Loucy (cell line): ENCODE measurements at regions not wholly inside any gene's neighbourhood (a gene's known extent, or its start where the extent isn't known, plus 50 kb on each side); places are given as distances from the start of the nearest gene placed in this dataset.

Source experiments
- H2AFZ ChIP-seq: fragments of 200-600 bp; sonication (generic); 2 replicates; pipeline ENCODE4 v1.6.0; 2016; ENCODE audit warnings: antibody characterized with exemption, mild to moderate bottlenecking, low read length, moderate library complexity
- H3F3A ChIP-seq: fragments of 200-600 bp; 2 replicates; pipeline ENCODE4 v1.6.0; 2016; ENCODE audit warnings: antibody characterized with exemption, low read depth, mild to moderate bottlenecking
- H3K27me3 ChIP-seq: fragments of 200-600 bp; sonication (generic); 2 replicates; pipeline ENCODE4 v1.6.1; 2014; ENCODE audit warnings: low read length, mild to moderate bottlenecking; ENCODE audit not compliant: insufficient read depth, poor library complexity, severe bottlenecking
- H3K36me3 ChIP-seq: fragments of 200-600 bp; sonication (generic); 2 replicates; pipeline ENCODE4 v1.6.1; 2016; ENCODE audit warnings: low read length; ENCODE audit not compliant: insufficient read depth
- H3K4me1 ChIP-seq: fragments of 200-600 bp; sonication (generic); 2 replicates; pipeline ENCODE4 v1.5.1; 2014; ENCODE audit warnings: low read length, mild to moderate bottlenecking; ENCODE audit not compliant: insufficient read depth, poor library complexity, severe bottlenecking
- H3K4me2 ChIP-seq: fragments of 200-600 bp; sonication (generic); 2 replicates; pipeline ENCODE4 v1.6.0; 2014; ENCODE audit warnings: antibody characterized with exemption, low read length, low read depth, mild to moderate bottlenecking; ENCODE audit not compliant: poor library complexity, severe bottlenecking
- H3K4me3 ChIP-seq: fragments of 200-600 bp; sonication (generic); 2 replicates; pipeline ENCODE4 v1.5.1; 2014; ENCODE audit warnings: low read length, mild to moderate bottlenecking, mixed read lengths; ENCODE audit not compliant: poor library complexity, severe bottlenecking
- H3K79me2 ChIP-seq: fragments of 200-600 bp; sonication (generic); 2 replicates; pipeline ENCODE4 v1.6.1; 2014; ENCODE audit warnings: low read length; ENCODE audit not compliant: insufficient read depth
- H3K9ac ChIP-seq: fragments of 200-600 bp; sonication (generic); 2 replicates; pipeline ENCODE4 v1.6.0; 2014; ENCODE audit warnings: mild to moderate bottlenecking, low read depth, low read length, moderate library complexity; ENCODE audit not compliant: poor library complexity, severe bottlenecking
- H3K9me2 ChIP-seq: fragments of 200-600 bp; sonication (generic); replicated peaks from 2 replicates; pipeline ENCODE4 v1.6.1; 2016; ENCODE audit warnings: low read depth, low read length, mixed read lengths
- H3K9me3 ChIP-seq: fragments of 200-600 bp; sonication (generic); 2 replicates; pipeline ENCODE4 v1.6.1; 2014; ENCODE audit warnings: mild to moderate bottlenecking, antibody characterized with exemption, low read length, low read depth; ENCODE audit not compliant: insufficient read depth
- H4K20me1 ChIP-seq: fragments of 200-600 bp; sonication (generic); 2 replicates; pipeline ENCODE4 v1.6.0; 2014; ENCODE audit warnings: antibody characterized with exemption, low read length, mild to moderate bottlenecking; ENCODE audit not compliant: insufficient read depth, poor library complexity, severe bottlenecking
- EZH2phosphoT487 ChIP-seq: fragments of 200-600 bp; IDR thresholded peaks from 2 replicates; pipeline ENCODE4 v1.6.1; 2018; ENCODE audit warnings: antibody characterized with exemption, mild to moderate bottlenecking, moderate library complexity, borderline replicate concordance
- TF ChIP-seq, protein P1 (sequence below): fragments of 200-600 bp; sonication (generic); conservative IDR thresholded peaks from 2 replicates; pipeline ENCODE4 v1.5.1; 2014; ENCODE audit warnings: mild to moderate bottlenecking, antibody characterized with exemption, low read length

DNA sequence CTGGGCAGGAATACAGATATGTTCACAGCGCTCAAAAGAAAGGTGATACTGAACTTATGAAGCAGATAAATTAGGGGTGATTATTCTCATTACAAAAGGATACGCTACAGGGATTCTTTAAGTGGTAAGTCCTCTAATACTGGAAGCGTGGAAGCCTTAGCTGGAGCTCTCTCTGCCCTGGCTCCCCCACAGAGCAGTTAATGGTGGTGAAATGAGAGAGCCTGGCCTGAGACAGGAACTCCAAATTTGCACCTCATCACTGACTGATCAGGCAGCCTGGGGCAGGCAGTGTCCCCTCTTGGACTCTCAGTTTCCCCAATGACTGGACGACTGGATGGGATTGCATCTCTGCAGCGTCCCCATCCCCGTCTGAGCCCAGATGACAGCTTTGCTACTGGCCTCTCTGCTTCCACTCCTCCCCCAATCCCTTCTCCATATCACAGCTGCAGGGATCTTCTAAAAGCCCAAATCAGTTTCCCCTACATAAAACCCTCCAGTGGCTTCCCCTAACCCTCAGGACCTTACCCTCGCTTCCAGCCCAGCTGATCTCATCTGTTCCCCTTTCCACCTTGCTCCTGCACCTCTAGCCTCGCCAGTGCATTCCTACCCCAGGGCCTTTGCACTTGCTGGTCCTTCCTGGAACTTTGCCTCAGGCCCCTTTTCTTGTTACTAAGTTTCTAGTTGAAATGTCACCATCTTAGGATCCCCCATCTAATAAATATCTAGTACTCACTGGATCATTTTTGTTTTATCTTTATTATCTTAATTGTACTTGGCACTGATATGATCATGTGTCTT lies 171.7 kb upstream of the LHX5 start:
- H3K27me3 ChIP-seq: no peaks in the 10 kb centered on the region
- no peak overlapping the region for H3K4me3 ChIP-seq
- H4K20me1 ChIP-seq: no peaks in the 10 kb centered on the region
- H3K79me2 ChIP-seq: no peaks in the 10 kb centered on the region
- H3K9me3 ChIP-seq: no peaks in the 10 kb centered on the region
- TF ChIP-seq EZH2phosphoT487: no peak
- TF ChIP-seq, protein P1, sequence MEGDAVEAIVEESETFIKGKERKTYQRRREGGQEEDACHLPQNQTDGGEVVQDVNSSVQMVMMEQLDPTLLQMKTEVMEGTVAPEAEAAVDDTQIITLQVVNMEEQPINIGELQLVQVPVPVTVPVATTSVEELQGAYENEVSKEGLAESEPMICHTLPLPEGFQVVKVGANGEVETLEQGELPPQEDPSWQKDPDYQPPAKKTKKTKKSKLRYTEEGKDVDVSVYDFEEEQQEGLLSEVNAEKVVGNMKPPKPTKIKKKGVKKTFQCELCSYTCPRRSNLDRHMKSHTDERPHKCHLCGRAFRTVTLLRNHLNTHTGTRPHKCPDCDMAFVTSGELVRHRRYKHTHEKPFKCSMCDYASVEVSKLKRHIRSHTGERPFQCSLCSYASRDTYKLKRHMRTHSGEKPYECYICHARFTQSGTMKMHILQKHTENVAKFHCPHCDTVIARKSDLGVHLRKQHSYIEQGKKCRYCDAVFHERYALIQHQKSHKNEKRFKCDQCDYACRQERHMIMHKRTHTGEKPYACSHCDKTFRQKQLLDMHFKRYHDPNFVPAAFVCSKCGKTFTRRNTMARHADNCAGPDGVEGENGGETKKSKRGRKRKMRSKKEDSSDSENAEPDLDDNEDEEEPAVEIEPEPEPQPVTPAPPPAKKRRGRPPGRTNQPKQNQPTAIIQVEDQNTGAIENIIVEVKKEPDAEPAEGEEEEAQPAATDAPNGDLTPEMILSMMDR: no peak
- H3K9ac ChIP-seq: no peak overlapping the region
- H3F3A ChIP-seq: no peaks in the 10 kb centered on the region
- no peaks in the 10 kb centered on the region for H3K9me2 ChIP-seq
- no peaks in the 10 kb centered on the region for H3K4me1 ChIP-seq
- no peak overlapping the region for H3K4me2 ChIP-seq
- no peak overlapping the region for H2AFZ ChIP-seq
- no peaks in the 10 kb centered on the region for H3K36me3 ChIP-seq

DNA sequence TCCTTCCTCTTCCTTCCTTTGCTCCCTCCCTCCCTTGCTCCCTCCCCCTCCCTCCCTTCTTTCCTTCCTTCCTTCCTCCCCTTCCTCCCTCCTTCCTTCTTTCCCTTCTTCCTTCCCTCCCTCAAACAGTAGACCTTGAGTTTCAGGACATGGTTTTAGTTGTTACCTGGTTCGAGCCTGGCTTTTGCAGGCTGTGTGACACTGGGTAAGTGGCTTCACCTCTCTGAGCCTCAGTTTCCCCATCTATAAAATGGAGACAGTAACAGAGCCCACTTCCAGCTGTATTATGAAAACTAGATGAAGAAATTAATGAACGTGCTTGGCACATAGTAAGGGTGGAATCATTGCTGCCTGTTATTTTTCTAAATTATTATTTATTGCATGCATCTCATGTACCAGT lies 171.0 kb upstream of the LHX5 start:
- Histone ChIP-seq H3K27me3 (no peaks in the 10 kb centered on the region), H2AFZ (no peak overlapping the region), H4K20me1 (no peaks in the 10 kb centered on the region), H3K4me1 (no peaks in the 10 kb centered on the region), H3K9me2 (no peaks in the 10 kb centered on the region), H3K36me3 (no peaks in the 10 kb centered on the region), H3K79me2 (no peaks in the 10 kb centered on the region), H3F3A (no peaks in the 10 kb centered on the region), H3K4me3 (no peak overlapping the region), H3K9ac (no peak overlapping the region), H3K9me3 (no peaks in the 10 kb centered on the region), H3K4me2 (no peak overlapping the region)
- TF ChIP-seq EZH2phosphoT487: no peak
- TF ChIP-seq, protein P1: no peak

DNA sequence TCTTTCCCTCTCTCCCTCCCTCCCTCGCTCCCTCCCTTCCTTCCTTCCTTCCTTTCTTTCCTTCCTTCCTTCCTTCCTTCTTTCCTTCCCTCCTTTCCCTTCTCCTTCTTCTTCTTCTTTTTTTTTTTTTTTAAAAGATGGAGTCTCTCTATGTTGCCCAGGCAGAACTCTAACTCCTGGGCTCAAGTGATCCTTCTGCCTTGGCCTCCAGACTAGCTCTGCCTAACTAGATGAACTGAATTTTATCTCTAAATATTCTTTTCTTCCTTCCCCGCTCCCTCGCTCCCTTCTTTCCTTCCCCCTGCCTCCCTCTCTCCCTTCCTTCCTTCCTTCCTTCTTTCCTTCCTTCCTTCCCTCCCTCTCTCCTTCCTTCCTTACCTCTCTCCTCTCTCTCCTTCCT lies 170.5 kb upstream of the LHX5 start:
- Histone ChIP-seq H3K9me3 (no peaks in the 10 kb centered on the region), H3K4me3 (no peak overlapping the region), H3K27me3 (no peaks in the 10 kb centered on the region), H3K4me1 (no peaks in the 10 kb centered on the region), H2AFZ (no peak overlapping the region), H4K20me1 (no peaks in the 10 kb centered on the region), H3K79me2 (no peaks in the 10 kb centered on the region), H3K9ac (no peak overlapping the region), H3K4me2 (no peak overlapping the region), H3K36me3 (no peaks in the 10 kb centered on the region), H3K9me2 (no peaks in the 10 kb centered on the region), H3F3A (no peaks in the 10 kb centered on the region)
- TF ChIP-seq, protein P1: no peak
- TF ChIP-seq EZH2phosphoT487: no peak
